ENCODE measurements at regions not wholly inside any gene's neighbourhood (a gene's known extent, or its start where the extent isn't known, plus 50 kb on each side); places are given as distances from the start of the nearest gene placed in this dataset.

DNA sequence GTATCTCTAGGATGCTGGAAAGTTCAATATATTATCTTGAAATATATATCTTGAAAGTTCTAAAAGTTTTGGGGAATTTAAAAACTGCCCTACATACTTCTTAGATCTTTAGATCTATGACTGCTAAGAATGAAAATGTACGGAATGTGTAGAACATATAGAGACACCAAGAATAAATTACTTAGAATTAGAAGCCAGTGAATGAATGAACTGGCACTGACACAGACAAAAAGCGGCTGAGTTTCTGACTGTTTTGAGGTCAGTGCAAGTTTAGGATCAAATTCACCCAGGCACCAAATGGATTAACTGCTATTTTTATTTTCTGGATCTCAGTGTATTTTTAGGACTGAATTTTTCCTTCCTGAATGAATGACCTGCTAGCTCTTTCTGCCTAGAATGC, 411.2 kb downstream of the KCTD12 start:
- TF ChIP-seq, protein P1, sequence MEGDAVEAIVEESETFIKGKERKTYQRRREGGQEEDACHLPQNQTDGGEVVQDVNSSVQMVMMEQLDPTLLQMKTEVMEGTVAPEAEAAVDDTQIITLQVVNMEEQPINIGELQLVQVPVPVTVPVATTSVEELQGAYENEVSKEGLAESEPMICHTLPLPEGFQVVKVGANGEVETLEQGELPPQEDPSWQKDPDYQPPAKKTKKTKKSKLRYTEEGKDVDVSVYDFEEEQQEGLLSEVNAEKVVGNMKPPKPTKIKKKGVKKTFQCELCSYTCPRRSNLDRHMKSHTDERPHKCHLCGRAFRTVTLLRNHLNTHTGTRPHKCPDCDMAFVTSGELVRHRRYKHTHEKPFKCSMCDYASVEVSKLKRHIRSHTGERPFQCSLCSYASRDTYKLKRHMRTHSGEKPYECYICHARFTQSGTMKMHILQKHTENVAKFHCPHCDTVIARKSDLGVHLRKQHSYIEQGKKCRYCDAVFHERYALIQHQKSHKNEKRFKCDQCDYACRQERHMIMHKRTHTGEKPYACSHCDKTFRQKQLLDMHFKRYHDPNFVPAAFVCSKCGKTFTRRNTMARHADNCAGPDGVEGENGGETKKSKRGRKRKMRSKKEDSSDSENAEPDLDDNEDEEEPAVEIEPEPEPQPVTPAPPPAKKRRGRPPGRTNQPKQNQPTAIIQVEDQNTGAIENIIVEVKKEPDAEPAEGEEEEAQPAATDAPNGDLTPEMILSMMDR (conservative IDR thresholded peaks at IDR 0.05 in 1 of 2, IDR thresholded peaks at IDR 0.05 in 1 of 2; ENCODE audit: low read depth in 1 of 2, low read length in 2 of 2), result no peak
- TF ChIP-seq EZH2 (IDR thresholded peaks at IDR 0.05; ENCODE audit: low read length, missing control alignments), result no peak

Data from fibroblast of lung (primary cell).